H1 (cell line): ENCODE measurements at regions not wholly inside any gene's neighbourhood (a gene's known extent, or its start where the extent isn't known, plus 50 kb on each side); places are given as distances from the start of the nearest gene placed in this dataset.

Source experiments
- CTCF ChIA-PET: fragments of 300-600 bp; sonication (Branson Sonifier 250); formaldehyde crosslinking; loops from one replicate; lab custom pipeline; 2021; ENCODE audit not compliant: partially characterized antibody; lab: Charles Lee
- POLR2A ChIA-PET: fragments of 300-600 bp; sonication (Branson Sonifier 250); formaldehyde crosslinking; loops from one replicate; lab custom pipeline; 2021; ENCODE audit warnings: inconsistent platforms; ENCODE audit not compliant: partially characterized antibody; lab: Charles Lee
- DNase-seq, 2 experiments: peaks; one replicate each; pipeline versions ENCODE4 v3.0.0 to v3.0.0-alpha.2; 2010 to 2022; ENCODE audit warnings: low spot score in 2 of 2, low read depth in 1 of 2, mixed read lengths in 1 of 2
- FAIRE-seq: peaks from 2 replicates; lab custom pipeline; 2011; peaks lifted over from hg19 to GRCh38; lab: Jason Lieb, UNC
- H2AFZ ChIP-seq: 2 replicates; pipeline ENCODE4 v1.8.1; 2012; ENCODE audit warnings: low read length, inconsistent platforms
- H2AK5ac ChIP-seq: 2 replicates; pipeline ENCODE4 v1.6.1; 2013; ENCODE audit warnings: low read depth, low read length
- H2BK120ac ChIP-seq: replicated peaks from 2 replicates; pipeline ENCODE3; 2013; ENCODE audit warnings: low read depth, low read length, inconsistent platforms
- H2BK12ac ChIP-seq: 2 replicates; pipeline ENCODE4 v1.6.1; 2013; ENCODE audit warnings: low read depth, low read length
- H2BK15ac ChIP-seq: 2 replicates; pipeline ENCODE4 v1.6.1; 2013; ENCODE audit warnings: low read length
- H2BK20ac ChIP-seq: 2 replicates; pipeline ENCODE4 v1.6.1; 2013; ENCODE audit warnings: low read length
- H2BK5ac ChIP-seq: 2 replicates; pipeline ENCODE4 v1.6.1; 2013; ENCODE audit warnings: low read depth, low read length
- H3K14ac ChIP-seq: 2 replicates; pipeline ENCODE4 v1.6.1; 2013; ENCODE audit warnings: inconsistent platforms; ENCODE audit not compliant: insufficient read length
- H3K18ac ChIP-seq: 2 replicates; pipeline ENCODE4 v1.6.1; 2013; ENCODE audit warnings: low read length; ENCODE audit errors: extremely low read depth
- H3K23ac ChIP-seq: 2 replicates; pipeline ENCODE4 v1.6.1; 2013; ENCODE audit warnings: inconsistent platforms; ENCODE audit not compliant: insufficient read length
- H3K23me2 ChIP-seq: 2 replicates; pipeline ENCODE4 v1.6.1; 2013; ENCODE audit warnings: low read depth, low read length
- H3K27ac ChIP-seq: 2 replicates; pipeline ENCODE4 v1.6.1; 2011; ENCODE audit warnings: low read depth, low read length, inconsistent platforms
- H3K27me3 ChIP-seq, 4 experiments: replicated peaks in 1 of 4; 1 replicate in 1 of 4; 2 replicates in 3 of 4; pipeline versions ENCODE4 v1.6.1 to v1.8.1; 2011 to 2013; ENCODE audit warnings: low read length in 3 of 4, mild to moderate bottlenecking in 3 of 4, inconsistent platforms in 2 of 4, mixed read lengths in 2 of 4, moderate library complexity in 1 of 4; ENCODE audit not compliant: control insufficient read depth in 3 of 4, insufficient read depth in 3 of 4; ENCODE audit errors: extremely low read depth in 1 of 4
- H3K36me3 ChIP-seq, 4 experiments: 2 replicates each; pipeline versions ENCODE4 v1.6.1 to v1.8.1; 2011 to 2013; ENCODE audit warnings: mild to moderate bottlenecking in 4 of 4, low read length in 3 of 4, moderate library complexity in 2 of 4, control low read depth in 1 of 4, inconsistent platforms in 1 of 4; ENCODE audit not compliant: insufficient read depth in 4 of 4, control insufficient read depth in 2 of 4
- H3K4ac ChIP-seq: replicated peaks from 2 replicates; pipeline ENCODE3; 2013; ENCODE audit warnings: low read length, low read depth, mixed read lengths, inconsistent platforms; ENCODE audit not compliant: insufficient read length
- H3K4me1 ChIP-seq, 4 experiments: replicated peaks in 1 of 4; 1 replicate in 1 of 4; 2 replicates in 3 of 4; pipeline versions ENCODE4 v1.6.1 to v1.8.1; 2011 to 2013; ENCODE audit warnings: low read length in 3 of 4, inconsistent platforms in 2 of 4, mixed read lengths in 1 of 4; ENCODE audit not compliant: insufficient read depth in 4 of 4, control insufficient read depth in 3 of 4
- H3K4me2 ChIP-seq, 2 experiments: 2 replicates each; pipeline versions ENCODE4 v1.6.1 to v1.8.1; 2011 to 2013; ENCODE audit warnings: low read depth in 2 of 2, low read length in 2 of 2, control low read depth in 1 of 2, inconsistent platforms in 1 of 2, mild to moderate bottlenecking in 1 of 2; ENCODE audit not compliant: insufficient read depth in 1 of 2
- H3K4me3 ChIP-seq, 4 experiments: fragments of 200-600, 300-600 bp in 1 of 4; sonication (generic), shearing (Covaris generic), sonication (Bioruptor Twin) in 1 of 4; 2 replicates each; pipeline versions ENCODE4 v1.5.1 to v1.8.1; 2011 to 2016; ENCODE audit warnings: low read length in 4 of 4, low read depth in 3 of 4, control low read depth in 2 of 4, inconsistent platforms in 2 of 4, mild to moderate bottlenecking in 2 of 4, mixed read lengths in 1 of 4, moderate library complexity in 1 of 4; ENCODE audit not compliant: insufficient read depth in 2 of 4; ENCODE audit errors: extremely low read depth in 1 of 4
- H3K56ac ChIP-seq: replicated peaks from 2 replicates; pipeline ENCODE3; 2013; ENCODE audit warnings: low read depth, mild to moderate bottlenecking, mixed read lengths, low read length, inconsistent platforms; ENCODE audit not compliant: insufficient read length
- H3K79me1 ChIP-seq: 2 replicates; pipeline ENCODE4 v1.6.1; 2013; ENCODE audit warnings: low read depth, low read length, control low read depth
- H3K79me2 ChIP-seq, 2 experiments: 2 replicates each; pipeline versions ENCODE4 v1.6.1 to v1.8.1; 2012 to 2013; ENCODE audit warnings: low read length in 2 of 2, mild to moderate bottlenecking in 2 of 2, inconsistent platforms in 1 of 2; ENCODE audit not compliant: insufficient read depth in 2 of 2, control insufficient read depth in 1 of 2
- H3K9ac ChIP-seq, 4 experiments: replicated peaks in 1 of 4; 1 replicate in 1 of 4; 2 replicates in 3 of 4; pipeline versions ENCODE4 v1.6.1 to v1.8.1; 2011 to 2013; ENCODE audit warnings: low read depth in 3 of 4, low read length in 3 of 4, control low read depth in 2 of 4, mild to moderate bottlenecking in 2 of 4, moderate library complexity in 2 of 4, inconsistent platforms in 1 of 4; ENCODE audit errors: extremely low read depth in 1 of 4
- H3K9me3 ChIP-seq, 2 experiments: 2 replicates each; pipeline versions ENCODE4 v1.6.1 to v1.8.1; 2012 to 2013; ENCODE audit warnings: mild to moderate bottlenecking in 2 of 2, moderate library complexity in 2 of 2, control low read depth in 1 of 2, inconsistent platforms in 1 of 2, low read depth in 1 of 2, low read length in 1 of 2, mixed read lengths in 1 of 2; ENCODE audit not compliant: insufficient read depth in 2 of 2
- H4K20me1 ChIP-seq, 2 experiments: replicated peaks in 1 of 2; 2 replicates each; pipeline versions ENCODE3 to v1.8.1; 2011 to 2013; ENCODE audit warnings: inconsistent platforms in 2 of 2, low read length in 2 of 2, mild to moderate bottlenecking in 1 of 2; ENCODE audit not compliant: insufficient read depth in 2 of 2, control insufficient read depth in 1 of 2
- H4K5ac ChIP-seq: 2 replicates; pipeline ENCODE4 v1.6.1; 2013; ENCODE audit warnings: low read length, low read depth, mixed read lengths, inconsistent platforms; ENCODE audit not compliant: insufficient read length
- H4K8ac ChIP-seq: 2 replicates; pipeline ENCODE4 v1.8.0; 2013; ENCODE audit warnings: mild to moderate bottlenecking, moderate library complexity, low read length, inconsistent platforms; ENCODE audit not compliant: insufficient read depth; ENCODE audit errors: extremely low read depth
- H4K91ac ChIP-seq: replicated peaks from 2 replicates; pipeline ENCODE3; 2013; ENCODE audit warnings: low read length, mixed read lengths, inconsistent platforms; ENCODE audit not compliant: insufficient read length
- ASH2L ChIP-seq: fragments of 200-600, 300-600 bp; sonication (generic); IDR thresholded peaks from one replicate; pipeline ENCODE4 v1.7.1; 2017; ENCODE audit warnings: low read length
- CBX5 ChIP-seq: fragments of 300-800, 300-1000 bp; sonication (generic); IDR thresholded peaks from 2 replicates; pipeline ENCODE4 v1.7.1; 2016; ENCODE audit warnings: antibody characterized with exemption, low read length, low read depth
- EZH2 ChIP-seq: fragments of 200-600 bp; sonication (generic); IDR thresholded peaks from 2 replicates; pipeline ENCODE4 v1.7.1; 2012; ENCODE audit warnings: low read depth, mild to moderate bottlenecking, moderate library complexity, low read length, inconsistent platforms; ENCODE audit not compliant: severe bottlenecking
- HDAC6 ChIP-seq: IDR thresholded peaks from one replicate; pipeline ENCODE4 v1.7.1; 2012; ENCODE audit warnings: low read depth, mild to moderate bottlenecking, inconsistent platforms, low read length, moderate library complexity
- NANOG ChIP-seq: IDR thresholded peaks from 2 replicates; pipeline ENCODE4 v1.6.1; 2011; ENCODE audit warnings: low read length, low read depth, mild to moderate bottlenecking, inconsistent platforms; ENCODE audit not compliant: insufficient read depth, poor library complexity, severe bottlenecking
- SAP30 ChIP-seq: fragments of 300-600 bp; sonication (generic); IDR thresholded peaks from 2 replicates; pipeline ENCODE4 v1.7.1; 2012; ENCODE audit warnings: low read length, moderate library complexity, mild to moderate bottlenecking, inconsistent platforms; ENCODE audit not compliant: insufficient read depth, insufficient replicate concordance
- SIRT6 ChIP-seq: IDR thresholded peaks from one replicate; pipeline ENCODE4 v1.7.1; 2012; ENCODE audit warnings: low read length, inconsistent platforms
- SP2 ChIP-seq: IDR thresholded peaks from 2 replicates; pipeline ENCODE4 v1.6.1; 2012; ENCODE audit warnings: mild to moderate bottlenecking, low read length, inconsistent platforms
- TAF1 ChIP-seq: IDR thresholded peaks from 2 replicates; pipeline ENCODE4 v1.6.1; 2011; ENCODE audit warnings: mild to moderate bottlenecking, low read depth, low read length
- TBP ChIP-seq: IDR thresholded peaks from 2 replicates; pipeline ENCODE4 v1.6.1; 2011; ENCODE audit warnings: low read depth, low read length, improper control_type of control experiment
- TCF12 ChIP-seq: IDR thresholded peaks from 2 replicates; pipeline ENCODE4 v1.6.1; 2011; ENCODE audit warnings: low read depth, mild to moderate bottlenecking, low read length
- YY1 ChIP-seq: IDR thresholded peaks from 2 replicates; pipeline ENCODE4 v1.6.1; 2011; ENCODE audit warnings: low read depth, mild to moderate bottlenecking, low read length
- WGBS, 2 experiments: shearing (Covaris generic) in 1 of 2; methylation state at CpG; one replicate each; pipeline versions ENCODE4 v1.1.6 to v1.1.7; 2013 to 2015; ENCODE audit warnings: low lambda C conversion rate in 2 of 2, mixed read lengths in 2 of 2, inconsistent platforms in 1 of 2, low coverage in 1 of 2, missing lambda C conversion rate in 1 of 2; ENCODE audit not compliant: insufficient replicate concordance in 2 of 2, insufficient coverage in 1 of 2, insufficient read length in 1 of 2; ENCODE audit errors: extremely low coverage in 1 of 2, missing lambda C conversion rate in 1 of 2; 5-methylcytosine and 5-hydroxymethylcytosine counted together
- TF ChIP-seq, protein P1 (sequence below): IDR thresholded peaks from 2 replicates; pipeline ENCODE4 v1.6.1; 2011; ENCODE audit warnings: low read length, improper control_type of control experiment

DNA sequence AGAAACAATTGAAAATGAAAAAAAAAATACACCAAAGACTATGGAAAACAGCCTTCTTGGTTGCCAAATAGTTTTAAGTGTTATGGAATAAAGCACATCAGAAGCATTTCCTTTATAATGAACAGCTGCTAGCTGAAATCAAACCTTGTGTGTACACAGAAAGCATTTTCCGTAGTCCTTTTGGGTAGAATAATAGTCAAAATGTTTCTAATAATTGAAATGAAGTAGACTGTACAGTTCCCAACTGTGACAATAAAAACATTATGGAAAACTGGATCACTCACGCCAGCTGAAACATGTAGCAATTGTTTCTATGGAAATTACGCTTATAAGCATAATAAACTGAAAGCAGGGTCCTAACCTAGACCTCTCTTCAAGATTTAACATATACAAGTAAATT lies 856.3 kb upstream of the B3GALT2 start:
- Histone ChIP-seq H3K14ac (no peak overlapping the region), H3K56ac (no peak overlapping the region), H3K4me2 (no peak overlapping the region), H2AFZ (no peak overlapping the region), H3K4ac (no peak overlapping the region), H4K20me1 (no peaks in the 10 kb centered on the region), H3K79me1 (no peaks in the 10 kb centered on the region), H3K9me3 (no peaks in the 10 kb centered on the region), H3K79me2 (no peaks in the 10 kb centered on the region), H3K36me3 (no peaks in the 10 kb centered on the region), H3K4me1 (no peaks in the 10 kb centered on the region), H3K23me2 (no peaks in the 10 kb centered on the region)
- FAIRE-seq: no peak
- CTCF ChIA-PET: interaction anchor here (0.5 to 1.4 kb wide), 2 partner anchors 8 to 442 kb away, joined by 3 to 4 read pairs; no protein-coding TSS in a partner anchor
- TF ChIP-seq SIRT6 (no peak), NANOG (no peak), EZH2 (no peak), ASH2L (no peak), TAF1 (no peak), YY1 (no peak), HDAC6 (no peak), SAP30 (no peak), TCF12 (no peak), TBP (no peak), SP2 (no peak), CBX5 (no peak)
- TF ChIP-seq, protein P1, sequence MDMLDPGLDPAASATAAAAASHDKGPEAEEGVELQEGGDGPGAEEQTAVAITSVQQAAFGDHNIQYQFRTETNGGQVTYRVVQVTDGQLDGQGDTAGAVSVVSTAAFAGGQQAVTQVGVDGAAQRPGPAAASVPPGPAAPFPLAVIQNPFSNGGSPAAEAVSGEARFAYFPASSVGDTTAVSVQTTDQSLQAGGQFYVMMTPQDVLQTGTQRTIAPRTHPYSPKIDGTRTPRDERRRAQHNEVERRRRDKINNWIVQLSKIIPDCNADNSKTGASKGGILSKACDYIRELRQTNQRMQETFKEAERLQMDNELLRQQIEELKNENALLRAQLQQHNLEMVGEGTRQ: no peak
- TF ChIP-seq, all 59 proteins: peak for 0
- H4K8ac ChIP-seq: no peak overlapping the region
- H3K4me3 ChIP-seq: no peak overlapping the region
- H4K91ac ChIP-seq: no peak overlapping the region
- H2BK20ac ChIP-seq: no peak overlapping the region
- H3K9ac ChIP-seq: no peak overlapping the region
- no peak overlapping the region for H3K18ac ChIP-seq
- H2BK5ac ChIP-seq: no peak overlapping the region
- WGBS, 2 experiments: 81% methylated on average over 3 of the region's 3 CpGs; no CpG with 5 or more reads in 1 of the 2 experiments
- no peak overlapping the region for H3K27ac ChIP-seq
- no peak overlapping the region for H4K5ac ChIP-seq
- H3K27me3 ChIP-seq: no peaks in the 10 kb centered on the region
- H2AK5ac ChIP-seq: no peak overlapping the region
- no peak for DNase-seq
- POLR2A ChIA-PET: no interaction called here
- no peak overlapping the region for H2BK15ac ChIP-seq
- no peak overlapping the region for H2BK120ac ChIP-seq
- H3K23ac ChIP-seq: no peak overlapping the region
- H2BK12ac ChIP-seq: no peak overlapping the region
